H1 (cell line): ENCODE measurements at regions not wholly inside any gene's neighbourhood (a gene's known extent, or its start where the extent isn't known, plus 50 kb on each side); places are given as distances from the start of the nearest gene placed in this dataset.
A peak's percentile ranks its signal among the peaks of the same experiment; 100 is the strongest.

Experiments used
- CTCF ChIA-PET: fragments of 300-600 bp; sonication (Branson Sonifier 250); formaldehyde crosslinking; loops from one replicate; lab custom pipeline; 2021; ENCODE audit not compliant: partially characterized antibody; lab: Charles Lee
- POLR2A ChIA-PET: fragments of 300-600 bp; sonication (Branson Sonifier 250); formaldehyde crosslinking; loops from one replicate; lab custom pipeline; 2021; ENCODE audit warnings: inconsistent platforms; ENCODE audit not compliant: partially characterized antibody; lab: Charles Lee
- DNase-seq, 2 experiments: peaks; one replicate each; pipeline versions ENCODE4 v3.0.0 to v3.0.0-alpha.2; 2010 to 2022; ENCODE audit warnings: low spot score in 2 of 2, low read depth in 1 of 2, mixed read lengths in 1 of 2
- FAIRE-seq: peaks from 2 replicates; lab custom pipeline; 2011; peaks lifted over from hg19 to GRCh38; lab: Jason Lieb, UNC
- H2AFZ ChIP-seq: 2 replicates; pipeline ENCODE4 v1.8.1; 2012; ENCODE audit warnings: low read length, inconsistent platforms
- H2AK5ac ChIP-seq: 2 replicates; pipeline ENCODE4 v1.6.1; 2013; ENCODE audit warnings: low read depth, low read length
- H2BK120ac ChIP-seq: replicated peaks from 2 replicates; pipeline ENCODE3; 2013; ENCODE audit warnings: low read depth, low read length, inconsistent platforms
- H2BK12ac ChIP-seq: 2 replicates; pipeline ENCODE4 v1.6.1; 2013; ENCODE audit warnings: low read depth, low read length
- H2BK15ac ChIP-seq: 2 replicates; pipeline ENCODE4 v1.6.1; 2013; ENCODE audit warnings: low read length
- H2BK20ac ChIP-seq: 2 replicates; pipeline ENCODE4 v1.6.1; 2013; ENCODE audit warnings: low read length
- H2BK5ac ChIP-seq: 2 replicates; pipeline ENCODE4 v1.6.1; 2013; ENCODE audit warnings: low read depth, low read length
- H3K14ac ChIP-seq: 2 replicates; pipeline ENCODE4 v1.6.1; 2013; ENCODE audit warnings: inconsistent platforms; ENCODE audit not compliant: insufficient read length
- H3K18ac ChIP-seq: 2 replicates; pipeline ENCODE4 v1.6.1; 2013; ENCODE audit warnings: low read length; ENCODE audit errors: extremely low read depth
- H3K23ac ChIP-seq: 2 replicates; pipeline ENCODE4 v1.6.1; 2013; ENCODE audit warnings: inconsistent platforms; ENCODE audit not compliant: insufficient read length
- H3K23me2 ChIP-seq: 2 replicates; pipeline ENCODE4 v1.6.1; 2013; ENCODE audit warnings: low read depth, low read length
- H3K27ac ChIP-seq: 2 replicates; pipeline ENCODE4 v1.6.1; 2011; ENCODE audit warnings: low read depth, low read length, inconsistent platforms
- H3K27me3 ChIP-seq, 4 experiments: replicated peaks in 1 of 4; 1 replicate in 1 of 4; 2 replicates in 3 of 4; pipeline versions ENCODE4 v1.6.1 to v1.8.1; 2011 to 2013; ENCODE audit warnings: low read length in 3 of 4, mild to moderate bottlenecking in 3 of 4, inconsistent platforms in 2 of 4, mixed read lengths in 2 of 4, moderate library complexity in 1 of 4; ENCODE audit not compliant: control insufficient read depth in 3 of 4, insufficient read depth in 3 of 4; ENCODE audit errors: extremely low read depth in 1 of 4
- H3K36me3 ChIP-seq, 4 experiments: 2 replicates each; pipeline versions ENCODE4 v1.6.1 to v1.8.1; 2011 to 2013; ENCODE audit warnings: mild to moderate bottlenecking in 4 of 4, low read length in 3 of 4, moderate library complexity in 2 of 4, control low read depth in 1 of 4, inconsistent platforms in 1 of 4; ENCODE audit not compliant: insufficient read depth in 4 of 4, control insufficient read depth in 2 of 4
- H3K4ac ChIP-seq: replicated peaks from 2 replicates; pipeline ENCODE3; 2013; ENCODE audit warnings: low read length, low read depth, mixed read lengths, inconsistent platforms; ENCODE audit not compliant: insufficient read length
- H3K4me1 ChIP-seq, 4 experiments: replicated peaks in 1 of 4; 1 replicate in 1 of 4; 2 replicates in 3 of 4; pipeline versions ENCODE4 v1.6.1 to v1.8.1; 2011 to 2013; ENCODE audit warnings: low read length in 3 of 4, inconsistent platforms in 2 of 4, mixed read lengths in 1 of 4; ENCODE audit not compliant: insufficient read depth in 4 of 4, control insufficient read depth in 3 of 4
- H3K4me2 ChIP-seq, 2 experiments: 2 replicates each; pipeline versions ENCODE4 v1.6.1 to v1.8.1; 2011 to 2013; ENCODE audit warnings: low read depth in 2 of 2, low read length in 2 of 2, control low read depth in 1 of 2, inconsistent platforms in 1 of 2, mild to moderate bottlenecking in 1 of 2; ENCODE audit not compliant: insufficient read depth in 1 of 2
- H3K4me3 ChIP-seq, 4 experiments: fragments of 200-600, 300-600 bp in 1 of 4; sonication (generic), shearing (Covaris generic), sonication (Bioruptor Twin) in 1 of 4; 2 replicates each; pipeline versions ENCODE4 v1.5.1 to v1.8.1; 2011 to 2016; ENCODE audit warnings: low read length in 4 of 4, low read depth in 3 of 4, control low read depth in 2 of 4, inconsistent platforms in 2 of 4, mild to moderate bottlenecking in 2 of 4, mixed read lengths in 1 of 4, moderate library complexity in 1 of 4; ENCODE audit not compliant: insufficient read depth in 2 of 4; ENCODE audit errors: extremely low read depth in 1 of 4
- H3K56ac ChIP-seq: replicated peaks from 2 replicates; pipeline ENCODE3; 2013; ENCODE audit warnings: low read depth, mild to moderate bottlenecking, mixed read lengths, low read length, inconsistent platforms; ENCODE audit not compliant: insufficient read length
- H3K79me1 ChIP-seq: 2 replicates; pipeline ENCODE4 v1.6.1; 2013; ENCODE audit warnings: low read depth, low read length, control low read depth
- H3K79me2 ChIP-seq, 2 experiments: 2 replicates each; pipeline versions ENCODE4 v1.6.1 to v1.8.1; 2012 to 2013; ENCODE audit warnings: low read length in 2 of 2, mild to moderate bottlenecking in 2 of 2, inconsistent platforms in 1 of 2; ENCODE audit not compliant: insufficient read depth in 2 of 2, control insufficient read depth in 1 of 2
- H3K9ac ChIP-seq, 4 experiments: replicated peaks in 1 of 4; 1 replicate in 1 of 4; 2 replicates in 3 of 4; pipeline versions ENCODE4 v1.6.1 to v1.8.1; 2011 to 2013; ENCODE audit warnings: low read depth in 3 of 4, low read length in 3 of 4, control low read depth in 2 of 4, mild to moderate bottlenecking in 2 of 4, moderate library complexity in 2 of 4, inconsistent platforms in 1 of 4; ENCODE audit errors: extremely low read depth in 1 of 4
- H3K9me3 ChIP-seq, 2 experiments: 2 replicates each; pipeline versions ENCODE4 v1.6.1 to v1.8.1; 2012 to 2013; ENCODE audit warnings: mild to moderate bottlenecking in 2 of 2, moderate library complexity in 2 of 2, control low read depth in 1 of 2, inconsistent platforms in 1 of 2, low read depth in 1 of 2, low read length in 1 of 2, mixed read lengths in 1 of 2; ENCODE audit not compliant: insufficient read depth in 2 of 2
- H4K20me1 ChIP-seq, 2 experiments: replicated peaks in 1 of 2; 2 replicates each; pipeline versions ENCODE3 to v1.8.1; 2011 to 2013; ENCODE audit warnings: inconsistent platforms in 2 of 2, low read length in 2 of 2, mild to moderate bottlenecking in 1 of 2; ENCODE audit not compliant: insufficient read depth in 2 of 2, control insufficient read depth in 1 of 2
- H4K5ac ChIP-seq: 2 replicates; pipeline ENCODE4 v1.6.1; 2013; ENCODE audit warnings: low read length, low read depth, mixed read lengths, inconsistent platforms; ENCODE audit not compliant: insufficient read length
- H4K8ac ChIP-seq: 2 replicates; pipeline ENCODE4 v1.8.0; 2013; ENCODE audit warnings: mild to moderate bottlenecking, moderate library complexity, low read length, inconsistent platforms; ENCODE audit not compliant: insufficient read depth; ENCODE audit errors: extremely low read depth
- H4K91ac ChIP-seq: replicated peaks from 2 replicates; pipeline ENCODE3; 2013; ENCODE audit warnings: low read length, mixed read lengths, inconsistent platforms; ENCODE audit not compliant: insufficient read length
- ASH2L ChIP-seq: fragments of 200-600, 300-600 bp; sonication (generic); IDR thresholded peaks from one replicate; pipeline ENCODE4 v1.7.1; 2017; ENCODE audit warnings: low read length
- BRCA1 ChIP-seq: IDR thresholded peaks from 2 replicates; pipeline ENCODE4 v1.6.1; 2012; ENCODE audit warnings: low read depth, low read length, improper control_type of control experiment
- CBX5 ChIP-seq: fragments of 300-800, 300-1000 bp; sonication (generic); IDR thresholded peaks from 2 replicates; pipeline ENCODE4 v1.7.1; 2016; ENCODE audit warnings: antibody characterized with exemption, low read length, low read depth
- CHD1 ChIP-seq: IDR thresholded peaks from 2 replicates; pipeline ENCODE4 v1.6.1; 2012; ENCODE audit warnings: low read depth, low read length, improper control_type of control experiment
- SIN3A ChIP-seq, 2 experiments: IDR thresholded peaks in 1 of 2; conservative IDR thresholded peaks in 1 of 2; 2 replicates each; pipeline ENCODE4 v1.6.1; 2011 to 2012; ENCODE audit warnings: low read length in 2 of 2, improper control_type of control experiment in 1 of 2, low read depth in 1 of 2, mild to moderate bottlenecking in 1 of 2
- TBP ChIP-seq: IDR thresholded peaks from 2 replicates; pipeline ENCODE4 v1.6.1; 2011; ENCODE audit warnings: low read depth, low read length, improper control_type of control experiment
- TEAD4 ChIP-seq: IDR thresholded peaks from 2 replicates; pipeline ENCODE4 v1.6.1; 2012; ENCODE audit warnings: low read depth, low read length, inconsistent platforms, mixed read lengths
- WGBS, 2 experiments: shearing (Covaris generic) in 1 of 2; methylation state at CpG; one replicate each; pipeline versions ENCODE4 v1.1.6 to v1.1.7; 2013 to 2015; ENCODE audit warnings: low lambda C conversion rate in 2 of 2, mixed read lengths in 2 of 2, inconsistent platforms in 1 of 2, low coverage in 1 of 2, missing lambda C conversion rate in 1 of 2; ENCODE audit not compliant: insufficient replicate concordance in 2 of 2, insufficient coverage in 1 of 2, insufficient read length in 1 of 2; ENCODE audit errors: extremely low coverage in 1 of 2, missing lambda C conversion rate in 1 of 2; 5-methylcytosine and 5-hydroxymethylcytosine counted together
- TF ChIP-seq, protein P1 (sequence below): IDR thresholded peaks from 2 replicates; pipeline ENCODE4 v1.6.1; 2011; ENCODE audit warnings: low read depth, mild to moderate bottlenecking, low read length; ENCODE audit not compliant: insufficient read depth
- TF ChIP-seq, protein P2 (sequence below): IDR thresholded peaks from 2 replicates; pipeline ENCODE4 v1.6.1; 2012; ENCODE audit warnings: inconsistent platforms

DNA sequence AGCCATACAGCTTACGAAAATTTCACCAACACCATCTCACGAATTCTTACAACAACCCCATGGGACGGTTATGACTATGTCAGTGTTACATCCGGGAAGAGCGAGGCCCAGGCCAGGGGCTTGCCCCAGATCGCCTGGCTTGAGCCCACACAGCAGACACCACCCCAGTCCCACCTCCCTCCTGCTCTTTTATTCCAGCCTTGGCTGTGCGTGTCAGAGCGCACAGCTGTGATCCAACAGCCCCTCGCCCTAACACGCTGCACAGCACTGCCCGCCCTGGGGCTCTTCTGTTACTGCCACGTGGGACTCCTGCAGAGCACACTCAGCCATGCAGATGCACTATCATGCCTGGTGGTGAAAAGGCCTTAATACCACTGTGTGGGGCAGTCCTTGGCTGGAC, 127.9 kb downstream of the ENGASE start:
- H3K4ac ChIP-seq: peak overlapping the region; percentile 57
- H2AK5ac ChIP-seq: no peak overlapping the region
- CTCF ChIA-PET: interaction anchor here (0.7 to 10.0 kb wide), 19 partner anchors 8 to 198 kb away, joined by 3 to 114 read pairs (median 4); no protein-coding TSS in a partner anchor
- no peak overlapping the region for H4K91ac ChIP-seq
- peak overlapping the region; percentile 11; the same call in 1 of the 2 replicates for H3K18ac ChIP-seq
- H2BK12ac ChIP-seq: peak overlapping the region; percentile 68; the same call in 1 of the 2 replicates
- no peak overlapping the region for H2BK20ac ChIP-seq
- no peaks in the 10 kb centered on the region for H3K9me3 ChIP-seq
- no peaks in the 10 kb centered on the region for H3K27me3 ChIP-seq
- TF ChIP-seq, protein P1, sequence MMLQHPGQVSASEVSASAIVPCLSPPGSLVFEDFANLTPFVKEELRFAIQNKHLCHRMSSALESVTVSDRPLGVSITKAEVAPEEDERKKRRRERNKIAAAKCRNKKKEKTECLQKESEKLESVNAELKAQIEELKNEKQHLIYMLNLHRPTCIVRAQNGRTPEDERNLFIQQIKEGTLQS: no peak
- TF ChIP-seq, protein P2, sequence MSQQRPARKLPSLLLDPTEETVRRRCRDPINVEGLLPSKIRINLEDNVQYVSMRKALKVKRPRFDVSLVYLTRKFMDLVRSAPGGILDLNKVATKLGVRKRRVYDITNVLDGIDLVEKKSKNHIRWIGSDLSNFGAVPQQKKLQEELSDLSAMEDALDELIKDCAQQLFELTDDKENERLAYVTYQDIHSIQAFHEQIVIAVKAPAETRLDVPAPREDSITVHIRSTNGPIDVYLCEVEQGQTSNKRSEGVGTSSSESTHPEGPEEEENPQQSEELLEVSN: no peak
- TF ChIP-seq BRCA1 (no peak), SIN3A (conservative IDR thresholded peaks at IDR 0.05 in 1 of 2, IDR thresholded peaks at IDR 0.05 in 1 of 2; ENCODE audit: low read depth in 1 of 2, low read length in 2 of 2) (no peak), CBX5 (no peak), TBP (no peak), CHD1 (no peak), TEAD4 (no peak), ASH2L (no peak)
- H3K9ac ChIP-seq: no peak overlapping the region
- no peaks in the 10 kb centered on the region for H4K20me1 ChIP-seq
- no peaks in the 10 kb centered on the region; the same call in 1 of the 2 replicates for H3K23me2 ChIP-seq
- WGBS, 2 experiments: 90% methylated on average over 12 of the region's 12 CpGs; no CpG with 5 or more reads in 1 of the 2 experiments
- no peak overlapping the region for H3K4me2 ChIP-seq
- H2BK5ac ChIP-seq: peak overlapping the region; percentile 66; the same call in 1 of the 2 replicates
- FAIRE-seq (no peak), DNase-seq (no peak)
- no peak overlapping the region for H4K5ac ChIP-seq
- no peak overlapping the region for H3K56ac ChIP-seq
- no peaks in the 10 kb centered on the region for H3K79me2 ChIP-seq
- no peak overlapping the region for H3K23ac ChIP-seq
- H3K79me1 ChIP-seq: no peaks in the 10 kb centered on the region
- no peak overlapping the region for H3K14ac ChIP-seq
- POLR2A ChIA-PET: interaction anchor here (0.8 kb wide), 2 partner anchors 18 to 115 kb away, joined by 3 to 4 read pairs; no protein-coding TSS in a partner anchor
- peaks cover 0 to 17% (median 9%) of the 10 kb centered on the region in 4 experiments; a peak in 6 of 7 replicates for H3K4me1 ChIP-seq
- H2BK120ac ChIP-seq: no peak overlapping the region
- no peak overlapping the region for H3K27ac ChIP-seq
- H3K36me3 ChIP-seq: no peaks in the 10 kb centered on the region
- H3K4me3 ChIP-seq: no peak overlapping the region
- H2AFZ ChIP-seq: no peak overlapping the region
- H2BK15ac ChIP-seq: no peak overlapping the region
- H4K8ac ChIP-seq: no peak overlapping the region; the same call in 1 of the 2 replicates
